Karpas-422 (cell line): ENCODE measurements at regions not wholly inside any gene's neighbourhood (a gene's known extent, or its start where the extent isn't known, plus 50 kb on each side); places are given as distances from the start of the nearest gene placed in this dataset.
"Not testable (repeated sequence)": the region's sequence is repeated elsewhere in the genome, so short reads cannot be mapped to it uniquely, and the experiment has no call there.

Source experiments
- DNase-seq: peaks from one replicate; pipeline ENCODE4 v3.0.0-alpha.2; 2015
- H2AFZ ChIP-seq: fragments of 200-600 bp; sonication (generic); 2 replicates; pipeline ENCODE4 v1.6.1; 2014; ENCODE audit warnings: antibody characterized with exemption, low read length, mixed read lengths
- H3K27ac ChIP-seq: fragments of 200-600 bp; sonication (generic); 2 replicates; pipeline ENCODE4 v1.5.1; 2014; ENCODE audit warnings: mild to moderate bottlenecking, low read length, moderate library complexity
- H3K27me3 ChIP-seq: fragments of 200-600 bp; sonication (generic); 2 replicates; pipeline ENCODE4 v1.6.1; 2014; ENCODE audit warnings: low read length, mixed read lengths
- H3K36me3 ChIP-seq: fragments of 200-600 bp; sonication (generic); 2 replicates; pipeline ENCODE4 v1.6.1; 2014; ENCODE audit warnings: low read length, mixed read lengths; ENCODE audit not compliant: insufficient read depth
- H3K4me1 ChIP-seq: fragments of 200-600 bp; sonication (generic); 2 replicates; pipeline ENCODE4 v1.6.1; 2014; ENCODE audit warnings: mild to moderate bottlenecking, low read length, mixed read lengths
- H3K4me2 ChIP-seq: fragments of 200-600 bp; sonication (generic); 2 replicates; pipeline ENCODE4 v1.6.1; 2014; ENCODE audit warnings: low read length, low read depth, mild to moderate bottlenecking; ENCODE audit not compliant: poor library complexity, severe bottlenecking
- H3K4me3 ChIP-seq: fragments of 200-600 bp; sonication (generic); 2 replicates; pipeline ENCODE4 v1.5.1; 2014; ENCODE audit warnings: mild to moderate bottlenecking, antibody characterized with exemption, low read length, mixed read lengths
- H3K79me2 ChIP-seq: fragments of 200-600 bp; sonication (generic); 2 replicates; pipeline ENCODE4 v1.6.1; 2014; ENCODE audit warnings: mild to moderate bottlenecking, low read length, mixed read lengths
- H3K9ac ChIP-seq: fragments of 200-600 bp; sonication (generic); 2 replicates; pipeline ENCODE4 v1.6.0; 2014; ENCODE audit warnings: low read length
- H3K9me2 ChIP-seq: fragments of 200-600 bp; sonication (generic), shearing (Covaris generic); replicated peaks from 2 replicates; pipeline ENCODE4 v1.6.0; 2014; ENCODE audit warnings: mild to moderate bottlenecking, low read length, moderate library complexity; ENCODE audit not compliant: insufficient read depth
- H3K9me3 ChIP-seq: fragments of 300-700, 200-600 bp; sonication (generic); 2 replicates; pipeline ENCODE4 v1.6.1; 2014; ENCODE audit warnings: low read length, mixed read lengths
- H4K20me1 ChIP-seq: fragments of 200-600 bp; sonication (generic); 2 replicates; pipeline ENCODE4 v1.6.1; 2014; ENCODE audit warnings: mild to moderate bottlenecking, antibody characterized with exemption, low read length, low read depth; ENCODE audit not compliant: insufficient read depth

DNA sequence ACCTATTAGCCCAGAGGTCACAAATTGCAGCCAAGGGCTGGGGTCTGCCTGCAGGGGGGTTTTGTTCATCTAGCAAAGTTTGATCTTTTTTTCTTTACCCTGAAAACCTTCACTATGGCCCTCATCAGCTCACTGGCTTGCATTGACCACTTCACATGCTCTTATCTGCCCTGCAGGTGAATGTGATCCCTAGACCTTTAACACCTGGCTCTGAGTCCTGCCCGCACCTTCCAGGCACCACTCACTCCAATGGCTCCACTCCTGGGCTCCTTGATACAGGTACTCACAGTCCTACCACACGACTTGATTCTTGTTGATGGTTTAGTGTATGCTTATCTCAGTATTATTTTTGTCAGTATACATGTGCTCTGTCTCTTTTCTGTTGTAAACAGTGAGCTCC, 92.5 kb downstream of the FEM1C start:
- H3K4me2 ChIP-seq: no peak overlapping the region

DNA sequence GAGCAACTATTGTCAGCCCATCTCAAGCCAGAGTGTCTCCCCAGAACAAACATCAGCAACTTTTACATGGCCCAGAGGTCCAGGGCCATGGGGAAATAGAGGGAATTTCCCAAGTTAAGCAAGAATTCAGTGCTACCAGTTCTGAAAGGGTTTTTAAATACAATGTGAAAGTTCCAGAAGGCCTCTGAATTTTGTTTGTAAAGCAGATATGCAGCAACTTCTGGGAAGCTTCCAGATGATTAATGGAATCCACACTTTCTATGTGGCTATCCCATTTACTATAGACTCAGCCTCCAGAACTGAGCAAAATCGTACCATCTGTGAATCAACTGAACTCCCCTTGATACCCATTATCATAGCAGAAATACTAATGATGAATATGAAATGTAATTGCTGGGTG, 93.8 kb downstream of the FEM1C start:
- no peak overlapping the region for H3K27ac ChIP-seq
- no peak for DNase-seq

More for the DNA sequence above, 92.5 kb downstream of the FEM1C start:
- no peak overlapping the region for H3K27ac ChIP-seq
- no peak overlapping the region for H3K4me3 ChIP-seq
- no peak overlapping the region for H3K9ac ChIP-seq
- H3K9me3 ChIP-seq: no peaks in the 10 kb centered on the region
- no peaks in the 10 kb centered on the region for H4K20me1 ChIP-seq
- H3K79me2 ChIP-seq: no peaks in the 10 kb centered on the region
- peaks cover 17% of the 10 kb centered on the region for H3K4me1 ChIP-seq
- H3K36me3 ChIP-seq: no peaks in the 10 kb centered on the region
- H3K9me2 ChIP-seq: no peaks in the 10 kb centered on the region
- DNase-seq: no peak
- no peaks in the 10 kb centered on the region for H3K27me3 ChIP-seq
- no peak overlapping the region for H2AFZ ChIP-seq

DNA sequence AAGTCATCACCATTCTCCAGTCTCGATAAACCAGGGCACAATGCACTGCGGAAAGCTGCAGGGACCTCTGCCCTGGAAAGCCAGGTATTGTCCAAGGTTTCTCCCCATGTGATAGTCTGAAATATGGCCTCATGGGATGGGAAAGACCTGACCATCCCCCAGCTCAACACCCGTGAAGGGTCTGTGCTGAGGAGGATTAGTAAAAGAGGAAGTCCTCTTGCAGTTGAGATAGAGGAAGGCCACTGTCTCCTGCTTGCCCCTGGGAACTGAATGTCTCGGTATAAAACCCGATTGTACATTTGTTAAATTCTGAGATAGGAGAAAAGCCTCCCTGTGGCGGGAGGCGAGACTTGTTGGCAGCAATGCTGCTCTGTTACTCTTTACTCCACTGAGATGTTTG, 95.9 kb downstream of the FEM1C start:
- not testable (repeated sequence) for H3K36me3 ChIP-seq, H3K4me2 ChIP-seq, H3K9ac ChIP-seq, H4K20me1 ChIP-seq, H3K4me3 ChIP-seq, H3K27ac ChIP-seq, H3K27me3 ChIP-seq, H3K79me2 ChIP-seq, H3K9me2 ChIP-seq, H3K9me3 ChIP-seq, H2AFZ ChIP-seq
- H3K4me1 ChIP-seq: peaks cover 14% of the 10 kb centered on the region
- DNase-seq: peak; percentile 42

More for the DNA sequence above, 93.8 kb downstream of the FEM1C start:
- no peaks in the 10 kb centered on the region for H3K27me3 ChIP-seq
- no peaks in the 10 kb centered on the region for H3K79me2 ChIP-seq
- peaks cover 14% of the 10 kb centered on the region for H3K4me1 ChIP-seq
- no peak overlapping the region for H3K4me2 ChIP-seq
- no peak overlapping the region for H2AFZ ChIP-seq
- no peaks in the 10 kb centered on the region for H4K20me1 ChIP-seq
- no peaks in the 10 kb centered on the region for H3K9me3 ChIP-seq
- H3K4me3 ChIP-seq: no peak overlapping the region
- no peaks in the 10 kb centered on the region for H3K36me3 ChIP-seq
- H3K9ac ChIP-seq: no peak overlapping the region
- H3K9me2 ChIP-seq: no peaks in the 10 kb centered on the region

DNA sequence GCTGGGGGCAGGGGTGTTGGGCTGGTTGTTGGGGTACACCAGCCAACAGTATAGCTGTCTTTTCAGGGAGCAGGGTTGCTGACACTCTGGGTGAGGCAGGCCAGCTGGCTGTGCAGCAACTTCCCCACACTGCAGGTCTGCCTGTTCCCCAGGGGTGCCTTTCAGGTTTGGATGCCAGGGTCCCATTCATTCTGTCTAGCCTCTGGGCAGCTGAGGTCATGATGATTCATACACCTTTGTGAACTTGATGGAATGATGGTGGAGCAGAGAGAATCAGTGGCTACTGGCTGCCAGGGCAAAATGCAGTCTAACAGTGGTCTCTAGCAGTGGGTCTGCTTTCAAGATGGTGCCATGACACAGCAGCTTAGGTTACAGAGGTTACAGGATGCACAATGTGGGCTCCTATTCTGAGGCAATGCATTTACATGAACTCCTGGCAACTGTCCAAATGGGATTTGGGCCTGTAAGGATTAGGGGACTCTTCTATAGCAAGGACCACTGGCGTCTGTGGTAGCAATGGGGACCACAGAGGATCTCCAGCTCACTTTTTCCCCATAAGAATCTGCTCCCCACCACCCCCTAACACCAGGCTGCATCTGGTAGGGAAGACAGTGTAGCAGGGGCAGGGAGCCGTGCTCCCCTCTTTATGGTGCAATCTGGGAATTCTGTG, 103.7 kb downstream of the FEM1C start:
- H3K9me2 ChIP-seq: no peaks in the 10 kb centered on the region
- no peak overlapping the region for H2AFZ ChIP-seq
- DNase-seq: no peak
- H3K79me2 ChIP-seq: no peaks in the 10 kb centered on the region
- no peak overlapping the region for H3K4me3 ChIP-seq
- no peak overlapping the region for H3K27ac ChIP-seq
- H3K9ac ChIP-seq: no peak overlapping the region
- no peaks in the 10 kb centered on the region for H3K27me3 ChIP-seq
- H4K20me1 ChIP-seq: no peaks in the 10 kb centered on the region
- no peaks in the 10 kb centered on the region for H3K4me1 ChIP-seq
- no peaks in the 10 kb centered on the region for H3K36me3 ChIP-seq
- H3K4me2 ChIP-seq: no peak overlapping the region
- H3K9me3 ChIP-seq: no peaks in the 10 kb centered on the region

DNA sequence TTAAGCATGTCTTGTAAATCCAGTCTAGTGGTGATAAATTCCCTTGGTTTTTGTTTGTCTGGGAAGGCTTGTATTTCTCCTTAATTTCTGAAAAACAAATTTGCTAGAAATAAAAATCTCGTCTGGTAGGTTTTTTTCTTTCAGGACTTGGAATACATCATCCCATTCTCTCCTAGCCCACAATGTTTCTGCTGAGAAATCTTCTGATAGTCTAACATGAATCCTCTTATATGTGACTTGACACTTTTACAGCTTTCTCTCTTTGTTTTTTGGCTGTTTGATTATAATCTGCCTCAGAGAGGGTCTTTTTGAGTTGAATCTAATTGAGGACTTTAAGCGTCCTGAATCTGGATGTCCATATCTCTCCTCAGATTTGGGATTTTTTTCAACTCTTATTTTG, 104.9 kb downstream of the FEM1C start:
- Histone ChIP-seq H3K4me2 (no peak overlapping the region), H4K20me1 (no peaks in the 10 kb centered on the region), H3K9me2 (no peaks in the 10 kb centered on the region), H3K27ac (no peak overlapping the region), H3K4me3 (no peak overlapping the region), H2AFZ (no peak overlapping the region), H3K9me3 (no peaks in the 10 kb centered on the region), H3K36me3 (no peaks in the 10 kb centered on the region), H3K27me3 (no peaks in the 10 kb centered on the region), H3K4me1 (no peaks in the 10 kb centered on the region), H3K79me2 (no peaks in the 10 kb centered on the region), H3K9ac (no peak overlapping the region)
- DNase-seq: no peak

DNA sequence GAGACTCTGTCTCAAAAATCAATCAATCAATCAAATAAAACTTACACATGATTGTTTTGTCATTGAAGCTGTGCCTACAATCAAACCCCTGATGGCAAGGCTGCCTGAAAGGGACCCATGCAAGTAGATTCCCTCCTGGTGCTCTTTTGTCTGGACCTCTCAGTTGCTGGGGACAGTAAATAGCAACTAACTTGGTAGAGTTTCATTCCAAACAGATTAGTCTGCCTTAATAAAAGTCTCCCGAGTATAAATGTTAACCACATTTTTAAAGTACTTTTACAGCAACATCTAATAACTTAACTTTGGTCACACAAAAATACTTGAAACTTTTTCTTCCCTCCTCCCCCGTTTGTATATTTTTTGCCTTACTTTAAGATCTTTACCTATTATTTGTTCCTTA, 105.5 kb downstream of the FEM1C start:
- Histone ChIP-seq H3K4me1 (no peaks in the 10 kb centered on the region), H3K4me2 (no peak overlapping the region)

DNA sequence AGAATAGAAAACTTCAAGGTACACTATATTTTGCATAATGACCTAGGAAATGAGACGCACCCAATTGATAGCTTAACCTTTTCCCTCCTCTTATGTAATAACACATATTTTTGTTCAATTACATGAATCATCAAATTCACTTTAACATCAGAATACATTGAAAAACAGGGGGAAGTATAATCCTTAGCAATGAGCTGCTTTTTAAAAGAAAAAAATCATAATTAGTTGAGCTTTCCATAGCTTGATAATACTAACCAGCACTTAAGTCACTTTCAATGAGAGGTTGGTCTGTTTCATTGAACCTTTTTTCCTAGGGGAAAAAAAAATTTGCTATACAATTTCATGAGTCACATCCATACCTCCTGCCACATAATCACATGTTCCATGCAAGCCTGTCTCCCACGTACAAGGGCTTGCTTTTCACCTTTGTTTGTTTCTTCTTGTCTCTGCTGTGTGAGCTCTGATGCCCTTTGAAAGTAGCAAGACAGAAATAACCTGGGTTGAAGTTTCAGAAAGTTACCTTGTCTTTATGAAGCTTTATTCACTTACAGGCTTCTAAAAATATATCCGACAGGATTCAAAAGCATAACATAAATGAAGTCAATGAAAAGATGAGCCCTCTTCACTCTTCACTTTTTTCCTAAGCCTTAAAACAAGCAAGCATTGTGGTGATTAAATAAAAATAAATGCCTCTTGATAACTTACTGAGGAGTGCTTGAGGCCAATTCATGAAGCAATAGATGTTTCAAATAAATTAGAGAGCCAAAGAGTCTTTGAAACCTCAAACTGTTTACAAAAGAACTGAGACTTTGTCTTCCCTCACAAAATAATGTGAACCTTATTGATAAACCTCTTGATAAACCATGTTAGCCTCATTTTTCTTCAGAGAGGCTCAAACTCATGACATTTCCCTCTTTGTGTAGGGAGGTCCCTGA, 108.5 kb downstream of the FEM1C start:
- no peak overlapping the region for H3K4me3 ChIP-seq
- no peaks in the 10 kb centered on the region for H3K4me1 ChIP-seq
- H3K9me2 ChIP-seq: no peaks in the 10 kb centered on the region
- no peaks in the 10 kb centered on the region for H3K79me2 ChIP-seq
- H3K9me3 ChIP-seq: no peaks in the 10 kb centered on the region
- H3K27ac ChIP-seq: no peak overlapping the region
- no peaks in the 10 kb centered on the region for H3K27me3 ChIP-seq
- H4K20me1 ChIP-seq: no peaks in the 10 kb centered on the region
- no peaks in the 10 kb centered on the region for H3K36me3 ChIP-seq
- H2AFZ ChIP-seq: no peak overlapping the region
- H3K4me2 ChIP-seq: no peak overlapping the region
- no peak for DNase-seq
- H3K9ac ChIP-seq: no peak overlapping the region

More for the DNA sequence above, 105.5 kb downstream of the FEM1C start:
- no peaks in the 10 kb centered on the region for H4K20me1 ChIP-seq
- H3K9me3 ChIP-seq: no peaks in the 10 kb centered on the region
- no peak overlapping the region for H3K27ac ChIP-seq
- H3K79me2 ChIP-seq: no peaks in the 10 kb centered on the region
- no peaks in the 10 kb centered on the region for H3K36me3 ChIP-seq
- no peak overlapping the region for H3K9ac ChIP-seq
- H3K9me2 ChIP-seq: no peaks in the 10 kb centered on the region
- no peak overlapping the region for H2AFZ ChIP-seq
- no peak overlapping the region for H3K4me3 ChIP-seq
- H3K27me3 ChIP-seq: no peaks in the 10 kb centered on the region
- DNase-seq: no peak

DNA sequence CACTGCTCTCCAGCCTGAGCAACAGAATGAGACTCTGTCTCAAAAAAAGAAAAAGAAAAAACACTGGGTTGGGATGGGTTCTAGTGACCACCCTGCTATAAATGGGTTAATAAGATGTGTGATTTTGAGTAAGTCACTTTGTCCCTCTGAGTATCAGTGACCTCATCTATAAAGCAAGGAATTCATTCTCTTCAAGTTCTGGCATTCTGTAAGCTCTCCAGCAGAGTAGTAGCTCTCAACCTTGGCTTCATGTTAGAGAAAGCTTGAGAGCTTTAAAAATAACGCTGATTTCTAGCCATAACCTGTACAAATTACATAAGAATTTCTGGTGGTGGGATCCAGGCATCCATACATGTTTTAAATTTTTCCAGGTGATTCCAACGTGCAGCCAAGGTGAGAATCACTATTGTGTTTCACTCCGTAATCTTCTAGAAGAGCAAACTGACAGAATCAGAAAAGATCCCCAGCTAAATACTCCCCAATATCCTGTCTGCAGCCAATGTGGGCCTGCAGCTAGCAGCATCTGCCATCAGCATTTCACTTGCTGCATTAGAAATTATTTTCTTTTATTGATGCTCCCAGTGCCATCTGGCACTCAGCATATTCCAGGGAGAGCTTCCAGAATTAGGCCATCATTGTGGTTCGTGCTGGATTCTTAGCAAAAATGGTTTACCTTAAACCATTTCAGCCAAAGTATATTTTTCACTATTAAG, 109.4 kb downstream of the FEM1C start:
- no peak overlapping the region for H3K27ac ChIP-seq
- H3K9me3 ChIP-seq: no peaks in the 10 kb centered on the region
- H3K4me1 ChIP-seq: no peaks in the 10 kb centered on the region
- no peaks in the 10 kb centered on the region for H3K27me3 ChIP-seq
- no peak for DNase-seq
- no peaks in the 10 kb centered on the region for H3K36me3 ChIP-seq
- no peak overlapping the region for H3K9ac ChIP-seq
- H3K79me2 ChIP-seq: no peaks in the 10 kb centered on the region
- H2AFZ ChIP-seq: no peak overlapping the region
- no peak overlapping the region for H3K4me3 ChIP-seq
- H3K9me2 ChIP-seq: no peaks in the 10 kb centered on the region
- H4K20me1 ChIP-seq: no peaks in the 10 kb centered on the region
- H3K4me2 ChIP-seq: no peak overlapping the region
